ENCODE measurements at regions not wholly inside any gene's neighbourhood (a gene's known extent, or its start where the extent isn't known, plus 50 kb on each side); places are given as distances from the start of the nearest gene placed in this dataset.
"Not testable (repeated sequence)": the region's sequence is repeated elsewhere in the genome, so short reads cannot be mapped to it uniquely, and the experiment has no call there.

DNA sequence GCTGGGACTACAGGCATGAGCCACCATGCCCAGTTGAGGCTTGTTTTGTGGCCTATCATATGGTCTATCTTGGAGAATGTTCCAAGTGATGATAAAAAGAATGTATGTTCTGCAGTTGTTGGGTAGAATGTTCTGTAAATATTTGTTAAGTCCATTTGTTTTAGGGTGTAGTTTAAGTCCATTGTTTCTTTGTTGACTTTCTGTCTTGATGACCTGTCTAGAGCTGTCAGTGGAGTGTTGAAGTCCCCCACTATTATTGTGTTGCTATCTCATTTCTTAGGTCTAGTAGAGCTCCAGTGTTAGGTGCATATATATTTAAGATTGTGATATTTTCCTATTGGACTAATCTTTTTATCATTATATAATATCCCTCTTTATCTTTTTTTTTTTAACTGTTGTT lies 284.3 kb upstream of the EXOC2 start:
- TF ChIP-seq POLR2AphosphoS5 (IDR thresholded peaks at IDR 0.05; ENCODE audit: low read depth, low read length); POLR2A (IDR thresholded peaks at IDR 0.05; ENCODE audit: low read depth, low read length); TAF1 (IDR thresholded peaks at IDR 0.05; ENCODE audit: low read depth, low read length); PAX5 (IDR thresholded peaks at IDR 0.05; ENCODE audit: insufficient read depth, low read length, severe bottlenecking); POU2F2 (IDR thresholded peaks at IDR 0.05; ENCODE audit: low read depth, low read length): not testable (repeated sequence)
